ENCODE measurements at regions not wholly inside any gene's neighbourhood (a gene's known extent, or its start where the extent isn't known, plus 50 kb on each side); places are given as distances from the start of the nearest gene placed in this dataset.

DNA sequence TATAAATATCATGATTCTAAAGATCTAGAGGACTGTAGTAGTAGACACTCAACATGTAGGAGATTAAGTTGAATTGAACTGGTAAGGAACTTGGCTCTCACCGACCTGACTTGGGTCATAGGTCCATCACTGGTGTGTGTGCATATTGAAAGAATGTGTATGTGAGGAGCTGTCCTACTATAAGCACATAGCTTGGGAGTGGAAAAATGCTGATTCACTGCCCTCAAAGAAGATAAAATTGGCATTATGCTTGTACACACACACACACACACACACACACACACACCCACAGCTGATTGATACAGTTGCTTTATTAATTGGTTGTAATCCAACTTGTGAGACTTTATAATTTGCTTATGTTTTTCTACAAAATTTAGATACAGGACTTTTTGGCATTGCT is 411.0 kb upstream of the NR2F2 start:
- TF ChIP-seq, protein P1, sequence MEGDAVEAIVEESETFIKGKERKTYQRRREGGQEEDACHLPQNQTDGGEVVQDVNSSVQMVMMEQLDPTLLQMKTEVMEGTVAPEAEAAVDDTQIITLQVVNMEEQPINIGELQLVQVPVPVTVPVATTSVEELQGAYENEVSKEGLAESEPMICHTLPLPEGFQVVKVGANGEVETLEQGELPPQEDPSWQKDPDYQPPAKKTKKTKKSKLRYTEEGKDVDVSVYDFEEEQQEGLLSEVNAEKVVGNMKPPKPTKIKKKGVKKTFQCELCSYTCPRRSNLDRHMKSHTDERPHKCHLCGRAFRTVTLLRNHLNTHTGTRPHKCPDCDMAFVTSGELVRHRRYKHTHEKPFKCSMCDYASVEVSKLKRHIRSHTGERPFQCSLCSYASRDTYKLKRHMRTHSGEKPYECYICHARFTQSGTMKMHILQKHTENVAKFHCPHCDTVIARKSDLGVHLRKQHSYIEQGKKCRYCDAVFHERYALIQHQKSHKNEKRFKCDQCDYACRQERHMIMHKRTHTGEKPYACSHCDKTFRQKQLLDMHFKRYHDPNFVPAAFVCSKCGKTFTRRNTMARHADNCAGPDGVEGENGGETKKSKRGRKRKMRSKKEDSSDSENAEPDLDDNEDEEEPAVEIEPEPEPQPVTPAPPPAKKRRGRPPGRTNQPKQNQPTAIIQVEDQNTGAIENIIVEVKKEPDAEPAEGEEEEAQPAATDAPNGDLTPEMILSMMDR (conservative IDR thresholded peaks at IDR 0.05; ENCODE audit: low read length): no peak
- no peak for TF ChIP-seq EZH2phosphoT487 (IDR thresholded peaks at IDR 0.05; ENCODE audit: borderline replicate concordance)
